Activated naive CD4-positive, alpha-beta T cell treated with anti-CD3 and anti-CD28 coated beads for 36 hours (primary cell): ENCODE measurements at regions not wholly inside any gene's neighbourhood (a gene's known extent, or its start where the extent isn't known, plus 50 kb on each side); places are given as distances from the start of the nearest gene placed in this dataset.
"Not testable (repeated sequence)": the region's sequence is repeated elsewhere in the genome, so short reads cannot be mapped to it uniquely, and the experiment has no call there.

Experiments used
- CTCF ChIA-PET: fragments of 350-600 bp; sonication (Branson Sonifier 250); formaldehyde crosslinking; loops from one replicate; lab custom pipeline; 2021; ENCODE audit warnings: antibody characterized with exemption; lab: Charles Lee
- DNase-seq: peaks from one replicate; pipeline ENCODE4 v3.0.0-alpha.2; 2020
- H3K27ac Mint-ChIP-seq: one replicate; pipeline ENCODE4 v1.8.0; 2021; ENCODE audit warnings: mild to moderate bottlenecking, mixed read lengths
- H3K27me3 Mint-ChIP-seq: one replicate; pipeline ENCODE4 v1.8.0; 2021; ENCODE audit warnings: low read depth, mixed read lengths
- H3K36me3 Mint-ChIP-seq: one replicate; pipeline ENCODE4 v1.8.0; 2021; ENCODE audit warnings: low read depth, mixed read lengths
- H3K4me1 Mint-ChIP-seq: one replicate; pipeline ENCODE4 v1.8.0; 2021; ENCODE audit warnings: low read depth, mixed read lengths
- H3K4me3 Mint-ChIP-seq: one replicate; pipeline ENCODE4 v1.8.0; 2021; ENCODE audit warnings: mild to moderate bottlenecking, moderate library complexity, mixed read lengths
- H3K9me3 Mint-ChIP-seq: one replicate; pipeline ENCODE4 v1.8.0; 2021; ENCODE audit warnings: mixed read lengths
- intact Hi-C: fragments of 100-400 bp; cut with micrococcal nuclease; formaldehyde crosslinking; loops from one replicate; pipeline ENCODE4 v1.15.1; 2023

GRCh38 chr3:26087751-26088150 is 297.9 kb downstream of the OXSM start:
- peaks cover 21% of the 10 kb centered on the region for H3K9me3 Mint-ChIP-seq
- H3K27me3 Mint-ChIP-seq = no peaks in the 10 kb centered on the region
- DNase-seq = no peak
- peaks cover 3% of the 10 kb centered on the region for H3K36me3 Mint-ChIP-seq
- H3K4me3 Mint-ChIP-seq = no peak overlapping the region
- intact Hi-C loops = no loop called here
- CTCF ChIA-PET = no interaction called here
- H3K4me1 Mint-ChIP-seq = no peaks in the 10 kb centered on the region
- H3K27ac Mint-ChIP-seq = no peak overlapping the region

GRCh38 chr3:26089249-26089648 is 299.4 kb downstream of the OXSM start:
- Mint-ChIP-seq H3K4me1 (no peaks in the 10 kb centered on the region), H3K36me3 (peaks cover 3% of the 10 kb centered on the region), H3K9me3 (peaks cover 30% of the 10 kb centered on the region), H3K4me3 (no peak overlapping the region), H3K27ac (no peak overlapping the region), H3K27me3 (no peaks in the 10 kb centered on the region)
- CTCF ChIA-PET = interaction anchor here (0.6 kb wide), 1 partner anchor 20 kb away, joined by 10 read pairs; no protein-coding TSS in a partner anchor
- intact Hi-C loops = no loop called here
- no peak for DNase-seq

- DNase-seq = no peak
- CTCF ChIA-PET = no interaction called here
- peaks cover 31% of the 10 kb centered on the region for H3K9me3 Mint-ChIP-seq
- no peaks in the 10 kb centered on the region for H3K4me1 Mint-ChIP-seq
- intact Hi-C loops = no loop called here
- H3K4me3 Mint-ChIP-seq = no peak overlapping the region
- no peaks in the 10 kb centered on the region for H3K27me3 Mint-ChIP-seq
- peaks cover 3% of the 10 kb centered on the region for H3K36me3 Mint-ChIP-seq
- H3K27ac Mint-ChIP-seq = no peak overlapping the region
Measured at GRCh38 chr3:26090589-26090988, 300.7 kb downstream of the OXSM start.

- Mint-ChIP-seq H3K4me1 (no peaks in the 10 kb centered on the region), H3K27ac (no peak overlapping the region), H3K27me3 (no peaks in the 10 kb centered on the region), H3K4me3 (no peak overlapping the region), H3K36me3 (peaks cover 3% of the 10 kb centered on the region), H3K9me3 (peaks cover 31% of the 10 kb centered on the region)
- DNase-seq = no peak
- intact Hi-C loops = no loop called here
- CTCF ChIA-PET = no interaction called here
Measured at GRCh38 chr3:26091096-26091495, 301.2 kb downstream of the OXSM start.

- intact Hi-C loops = no loop called here
- H3K27me3 Mint-ChIP-seq = no peaks in the 10 kb centered on the region
- peaks cover 4% of the 10 kb centered on the region for H3K36me3 Mint-ChIP-seq
- H3K4me1 Mint-ChIP-seq = no peaks in the 10 kb centered on the region
- no peak overlapping the region for H3K27ac Mint-ChIP-seq
- no peak overlapping the region for H3K4me3 Mint-ChIP-seq
- peaks cover 31% of the 10 kb centered on the region for H3K9me3 Mint-ChIP-seq
- CTCF ChIA-PET = no interaction called here
- no peak for DNase-seq
Measured at GRCh38 chr3:26091626-26092025, 301.7 kb downstream of the OXSM start.

GRCh38 chr3:26097111-26097510 is 307.2 kb downstream of the OXSM start:
- H3K27ac Mint-ChIP-seq, H3K27me3 Mint-ChIP-seq, H3K4me3 Mint-ChIP-seq, H3K36me3 Mint-ChIP-seq, H3K4me1 Mint-ChIP-seq, CTCF ChIA-PET, intact Hi-C loops, DNase-seq: not testable (repeated sequence)
- H3K9me3 Mint-ChIP-seq = peaks cover 28% of the 10 kb centered on the region

GRCh38 chr3:26099692-26100091 is 309.8 kb downstream of the OXSM start:
- H3K9me3 Mint-ChIP-seq = peaks cover 18% of the 10 kb centered on the region
- no peak overlapping the region for H3K4me3 Mint-ChIP-seq
- intact Hi-C loops = loop anchor here (10.0 kb wide), 1 partner anchor 615 kb away; no protein-coding TSS in a partner anchor
- H3K27ac Mint-ChIP-seq = no peak overlapping the region
- CTCF ChIA-PET = no interaction called here
- H3K36me3 Mint-ChIP-seq = peaks cover 2% of the 10 kb centered on the region
- no peak for DNase-seq
- no peaks in the 10 kb centered on the region for H3K4me1 Mint-ChIP-seq
- no peaks in the 10 kb centered on the region for H3K27me3 Mint-ChIP-seq

- CTCF ChIA-PET = no interaction called here
- no peaks in the 10 kb centered on the region for H3K27me3 Mint-ChIP-seq
- H3K36me3 Mint-ChIP-seq = peaks cover 2% of the 10 kb centered on the region
- DNase-seq = no peak
- H3K9me3 Mint-ChIP-seq = peaks cover 18% of the 10 kb centered on the region
- intact Hi-C loops = loop anchor here (10.0 kb wide), 1 partner anchor 615 kb away; no protein-coding TSS in a partner anchor
- no peak overlapping the region for H3K27ac Mint-ChIP-seq
- H3K4me1 Mint-ChIP-seq = no peaks in the 10 kb centered on the region
- H3K4me3 Mint-ChIP-seq = no peak overlapping the region
Measured at GRCh38 chr3:26100176-26100575, 310.3 kb downstream of the OXSM start.

- Mint-ChIP-seq H3K9me3 (peaks cover 10% of the 10 kb centered on the region), H3K27me3 (no peaks in the 10 kb centered on the region), H3K27ac (no peak overlapping the region), H3K4me3 (no peak overlapping the region), H3K36me3 (no peaks in the 10 kb centered on the region), H3K4me1 (no peaks in the 10 kb centered on the region)
- CTCF ChIA-PET = no interaction called here
- DNase-seq = no peak
- intact Hi-C loops = loop anchor here (10.0 kb wide), 1 partner anchor 612 kb away; no protein-coding TSS in a partner anchor
Measured at GRCh38 chr3:26102376-26102775, 312.5 kb downstream of the OXSM start.

- Mint-ChIP-seq H3K27me3 (no peaks in the 10 kb centered on the region), H3K36me3 (no peaks in the 10 kb centered on the region), H3K9me3 (peaks cover 4% of the 10 kb centered on the region), H3K4me1 (no peaks in the 10 kb centered on the region), H3K4me3 (no peak overlapping the region), H3K27ac (no peak overlapping the region)
- no peak for DNase-seq
- CTCF ChIA-PET = no interaction called here
- intact Hi-C loops = loop anchor here (10.0 kb wide), 1 partner anchor 610 kb away; no protein-coding TSS in a partner anchor
Measured at GRCh38 chr3:26104851-26105251, 315.0 kb downstream of the OXSM start.

GRCh38 chr3:26105261-26105660 is 315.4 kb downstream of the OXSM start:
- no peak overlapping the region for H3K27ac Mint-ChIP-seq
- H3K36me3 Mint-ChIP-seq = no peaks in the 10 kb centered on the region
- intact Hi-C loops = loop anchor here (10.0 kb wide), 1 partner anchor 610 kb away; no protein-coding TSS in a partner anchor
- no peak overlapping the region for H3K4me3 Mint-ChIP-seq
- H3K27me3 Mint-ChIP-seq = no peaks in the 10 kb centered on the region
- peaks cover 4% of the 10 kb centered on the region for H3K9me3 Mint-ChIP-seq
- no peak for DNase-seq
- CTCF ChIA-PET = no interaction called here
- H3K4me1 Mint-ChIP-seq = no peaks in the 10 kb centered on the region

GRCh38 chr3:26106228-26106627 is 316.3 kb downstream of the OXSM start:
- intact Hi-C loops = loop anchor here (10.0 kb wide), 1 partner anchor 609 kb away; no protein-coding TSS in a partner anchor
- H3K4me1 Mint-ChIP-seq = no peaks in the 10 kb centered on the region
- no peaks in the 10 kb centered on the region for H3K27me3 Mint-ChIP-seq
- no peak overlapping the region for H3K4me3 Mint-ChIP-seq
- H3K9me3 Mint-ChIP-seq = peaks cover 2% of the 10 kb centered on the region
- DNase-seq = no peak
- H3K36me3 Mint-ChIP-seq = no peaks in the 10 kb centered on the region
- H3K27ac Mint-ChIP-seq = no peak overlapping the region
- CTCF ChIA-PET = interaction anchor here (0.6 kb wide), 1 partner anchor 12 kb away, joined by 3 read pairs; no protein-coding TSS in a partner anchor

- intact Hi-C loops = loop anchor here (10.0 kb wide), 1 partner anchor 606 kb away; no protein-coding TSS in a partner anchor
Measured at GRCh38 chr3:26108846-26109489, 319.1 kb downstream of the OXSM start.

More at GRCh38 chr3:26108846-26109489, 319.1 kb downstream of the OXSM start:
- Mint-ChIP-seq H3K27me3 (no peaks in the 10 kb centered on the region), H3K4me1 (no peaks in the 10 kb centered on the region), H3K9me3 (peaks cover 1% of the 10 kb centered on the region), H3K4me3 (no peak overlapping the region), H3K36me3 (no peaks in the 10 kb centered on the region), H3K27ac (no peak overlapping the region)
- DNase-seq = no peak
- CTCF ChIA-PET = interaction anchor here (0.6 kb wide), 1 partner anchor 20 kb away, joined by 10 read pairs; no protein-coding TSS in a partner anchor
